ES-I3 (cell line): ENCODE measurements at regions not wholly inside any gene's neighbourhood (a gene's known extent, or its start where the extent isn't known, plus 50 kb on each side); places are given as distances from the start of the nearest gene placed in this dataset.

Experiments
- H3K36me3 ChIP-seq: 2 replicates; pipeline ENCODE4 v1.6.1; 2013; ENCODE audit warnings: mild to moderate bottlenecking, low read length, control low read depth, moderate library complexity; ENCODE audit not compliant: insufficient read depth
- H3K4me1 ChIP-seq: 2 replicates; pipeline ENCODE4 v1.6.1; 2013; ENCODE audit warnings: mild to moderate bottlenecking, control low read depth, low read length; ENCODE audit not compliant: insufficient read depth
- H3K9ac ChIP-seq: 2 replicates; pipeline ENCODE4 v1.6.1; 2013; ENCODE audit warnings: low read depth, mild to moderate bottlenecking, low read length, moderate library complexity
- H3K9me3 ChIP-seq: 2 replicates; pipeline ENCODE4 v1.6.1; 2013; ENCODE audit warnings: mild to moderate bottlenecking, low read length, moderate library complexity; ENCODE audit not compliant: control insufficient read depth, insufficient read depth

DNA sequence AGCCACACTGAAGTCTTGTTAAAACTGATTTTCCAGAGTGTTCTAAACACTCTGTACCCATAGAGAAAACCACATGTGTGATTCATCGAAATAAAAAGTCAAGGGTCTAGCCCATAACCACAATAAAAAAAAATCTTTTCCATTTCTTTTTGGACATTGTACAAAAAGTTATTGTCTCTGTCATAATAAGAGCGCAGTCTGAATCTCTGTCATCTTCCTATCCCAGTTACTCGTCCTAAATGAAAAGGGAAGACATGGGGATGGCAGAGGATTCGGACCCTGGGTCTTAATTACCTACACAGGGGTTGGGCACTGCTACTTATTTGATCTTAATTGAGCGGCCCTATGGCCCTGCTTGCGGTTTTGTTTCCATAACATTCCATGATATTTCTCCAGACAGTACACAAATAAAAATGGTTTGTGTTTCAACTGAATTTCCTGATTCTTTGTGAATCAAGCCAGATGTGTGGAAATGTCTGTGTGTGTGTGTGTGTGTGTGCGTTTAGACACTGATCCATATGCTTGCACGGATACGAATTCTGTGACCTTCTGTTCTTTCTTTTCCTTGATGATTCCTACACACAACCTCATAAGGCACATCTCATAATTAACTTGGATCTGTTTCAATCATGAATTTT, 133.4 kb upstream of the SPATS2L start:
- H3K9me3 ChIP-seq, result peaks cover 10% of the 10 kb centered on the region; the same call in 1 of the 2 replicates
- peaks cover 19% of the 10 kb centered on the region for H3K4me1 ChIP-seq
- H3K36me3 ChIP-seq, result peaks cover 3% of the 10 kb centered on the region; the same call in 1 of the 2 replicates
- H3K9ac ChIP-seq, result no peak overlapping the region

DNA sequence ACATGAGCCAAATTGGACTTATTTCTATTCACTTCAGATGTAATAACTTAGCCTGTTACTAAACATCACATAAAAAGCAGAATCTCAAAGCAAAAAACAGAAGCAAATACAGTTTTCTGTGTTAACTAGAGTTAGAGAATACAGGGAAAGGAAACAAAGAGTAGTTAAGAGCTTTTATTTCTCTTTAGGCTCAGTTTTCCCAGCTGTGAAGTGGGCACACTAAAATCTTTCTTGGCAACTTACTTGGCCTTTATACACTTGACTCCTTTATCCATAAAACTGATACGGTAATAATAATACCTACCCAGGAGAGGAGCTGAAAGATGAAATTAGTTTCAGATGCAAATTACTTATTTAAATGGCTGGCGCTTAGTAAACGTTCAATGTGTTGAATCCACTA, 132.8 kb upstream of the SPATS2L start:
- no peak overlapping the region for H3K9ac ChIP-seq

DNA sequence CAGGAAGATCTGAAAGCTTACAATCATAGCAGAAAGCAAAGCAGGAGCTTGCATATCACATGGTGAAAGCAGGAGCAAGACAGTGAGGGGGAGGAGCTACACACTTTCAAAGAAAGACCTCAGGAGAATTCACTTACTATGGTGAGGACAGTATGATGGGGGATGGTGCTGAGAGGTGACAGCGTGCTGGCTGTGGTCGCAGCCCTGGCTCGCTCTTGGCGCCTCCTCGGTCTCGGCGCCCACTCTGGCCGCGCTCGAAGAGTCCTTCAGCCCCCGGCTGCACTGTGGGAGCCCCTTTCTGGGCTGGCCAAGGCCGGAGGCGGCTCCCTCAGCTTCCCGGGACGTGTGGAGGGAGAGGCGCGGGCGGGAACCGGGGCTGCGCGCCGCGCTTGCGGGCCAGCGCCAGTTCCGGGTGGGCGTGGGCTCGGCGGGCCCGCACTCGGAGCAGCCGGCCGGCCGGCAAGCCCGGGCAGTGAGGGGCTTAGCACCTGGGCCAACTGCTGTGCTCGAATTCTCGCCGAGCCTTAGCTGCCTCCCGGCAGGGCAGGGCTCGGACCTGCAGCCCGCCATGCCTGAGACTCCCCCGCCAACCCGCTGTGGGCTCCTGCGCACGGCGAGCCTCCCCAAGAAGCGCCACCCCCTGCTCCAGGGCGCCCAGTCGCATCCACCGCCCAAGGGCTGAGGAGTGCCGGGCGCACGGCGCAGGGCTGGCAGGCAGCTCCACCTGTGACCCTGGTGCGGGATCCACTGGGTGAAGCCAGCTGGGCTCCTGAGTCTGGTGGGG, 131.9 kb upstream of the SPATS2L start:
- Histone ChIP-seq H3K4me1 (peaks cover 4% of the 10 kb centered on the region; the same call in 1 of the 2 replicates), H3K9ac (no peak overlapping the region), H3K9me3 (peaks cover 10% of the 10 kb centered on the region; the same call in 1 of the 2 replicates), H3K36me3 (peaks cover 3% of the 10 kb centered on the region; the same call in 1 of the 2 replicates)

More for the DNA sequence above, 132.8 kb upstream of the SPATS2L start:
- Histone ChIP-seq H3K36me3 (peaks cover 3% of the 10 kb centered on the region; the same call in 1 of the 2 replicates), H3K4me1 (peaks cover 13% of the 10 kb centered on the region), H3K9me3 (peaks cover 10% of the 10 kb centered on the region; the same call in 1 of the 2 replicates)

- Histone ChIP-seq H3K36me3 (peaks cover 3% of the 10 kb centered on the region; the same call in 1 of the 2 replicates), H3K9ac (no peak overlapping the region), H3K4me1 (peaks cover 4% of the 10 kb centered on the region), H3K9me3 (peaks cover 7% of the 10 kb centered on the region; the same call in 1 of the 2 replicates)
Measured at GRCh38 chr2:200177971-200178911, 128.3 kb upstream of the SPATS2L start.

GRCh38 chr2:200179151-200179550, 127.3 kb upstream of the SPATS2L start:
- Histone ChIP-seq H3K4me1 (peaks cover 3% of the 10 kb centered on the region), H3K9ac (no peak overlapping the region), H3K9me3 (peaks cover 3% of the 10 kb centered on the region; the same call in 1 of the 2 replicates), H3K36me3 (peaks cover under 1% of the 10 kb centered on the region; the same call in 1 of the 2 replicates)

DNA sequence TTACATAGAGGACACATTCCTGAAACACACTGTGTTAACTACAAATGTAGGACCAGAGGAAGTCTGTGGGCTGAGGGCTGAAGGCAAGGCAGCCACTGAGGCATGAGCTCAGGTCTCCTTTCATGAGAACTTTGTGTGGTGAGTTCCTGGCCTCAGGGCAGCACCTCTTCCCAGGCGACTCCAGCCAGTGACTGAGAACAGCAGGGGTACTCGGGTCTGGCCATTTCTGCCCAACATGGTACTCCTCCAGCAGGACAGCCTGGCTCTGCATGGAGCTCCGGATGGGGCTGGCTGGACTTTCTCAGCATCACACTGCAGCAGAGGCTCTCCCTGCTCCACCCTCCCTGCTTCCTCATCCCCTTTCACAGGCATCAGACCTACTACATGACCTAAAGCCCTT, 125.5 kb upstream of the SPATS2L start:
- H3K9me3 ChIP-seq, result no peaks in the 10 kb centered on the region
- H3K9ac ChIP-seq, result no peak overlapping the region
- H3K4me1 ChIP-seq, result peaks cover 10% of the 10 kb centered on the region
- H3K36me3 ChIP-seq, result no peaks in the 10 kb centered on the region; the same call in 1 of the 2 replicates

- Histone ChIP-seq H3K9me3 (no peaks in the 10 kb centered on the region), H3K9ac (no peak overlapping the region), H3K36me3 (no peaks in the 10 kb centered on the region), H3K4me1 (peaks cover 13% of the 10 kb centered on the region)
Measured at GRCh38 chr2:200181755-200182154, 124.7 kb upstream of the SPATS2L start.

- H3K4me1 ChIP-seq, result peaks cover 13% of the 10 kb centered on the region
- H3K36me3 ChIP-seq, result no peaks in the 10 kb centered on the region
- H3K9me3 ChIP-seq, result 0 out of 2 replicates have a peak, but pooled peaks cover 3% of the 10 kb centered on the region
- H3K9ac ChIP-seq, result no peak overlapping the region
Measured at GRCh38 chr2:200184748-200185627, 121.5 kb upstream of the SPATS2L start.

GRCh38 chr2:200185628-200186000, 120.9 kb upstream of the SPATS2L start:
- H3K9ac ChIP-seq, result no peak overlapping the region
- H3K36me3 ChIP-seq, result no peaks in the 10 kb centered on the region
- peaks cover 13% of the 10 kb centered on the region for H3K4me1 ChIP-seq
- 0 out of 2 replicates have a peak, but pooled peaks cover 3% of the 10 kb centered on the region for H3K9me3 ChIP-seq

DNA sequence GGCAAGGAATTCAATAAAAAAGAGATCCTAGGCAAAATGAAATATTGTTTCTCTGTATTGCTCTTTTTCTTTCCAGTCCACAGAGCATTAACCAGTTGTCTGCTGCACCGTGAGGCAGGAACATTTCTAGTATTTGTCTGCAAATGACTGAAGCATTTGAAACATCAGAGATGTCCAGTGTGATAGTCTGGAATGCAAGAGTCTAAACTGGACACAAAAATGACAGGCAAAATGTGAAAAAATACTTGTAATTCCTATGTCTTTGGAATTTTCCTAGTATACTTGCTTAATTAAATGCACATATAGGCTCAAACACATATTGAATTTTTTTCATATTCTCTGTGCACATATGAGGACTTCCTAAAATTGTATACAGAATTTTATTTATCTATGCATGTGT, 120.5 kb upstream of the SPATS2L start:
- H3K4me1 ChIP-seq, result peaks cover 13% of the 10 kb centered on the region
- H3K9ac ChIP-seq, result no peak overlapping the region
- H3K9me3 ChIP-seq, result 0 out of 2 replicates have a peak, but pooled peaks cover 3% of the 10 kb centered on the region
- H3K36me3 ChIP-seq, result no peaks in the 10 kb centered on the region

GRCh38 chr2:200188876-200189275, 117.6 kb upstream of the SPATS2L start:
- Histone ChIP-seq H3K9me3 (0 out of 2 replicates have a peak, but pooled peaks cover 3% of the 10 kb centered on the region), H3K36me3 (no peaks in the 10 kb centered on the region), H3K4me1 (peaks cover 13% of the 10 kb centered on the region; the same call in 1 of the 2 replicates)

DNA sequence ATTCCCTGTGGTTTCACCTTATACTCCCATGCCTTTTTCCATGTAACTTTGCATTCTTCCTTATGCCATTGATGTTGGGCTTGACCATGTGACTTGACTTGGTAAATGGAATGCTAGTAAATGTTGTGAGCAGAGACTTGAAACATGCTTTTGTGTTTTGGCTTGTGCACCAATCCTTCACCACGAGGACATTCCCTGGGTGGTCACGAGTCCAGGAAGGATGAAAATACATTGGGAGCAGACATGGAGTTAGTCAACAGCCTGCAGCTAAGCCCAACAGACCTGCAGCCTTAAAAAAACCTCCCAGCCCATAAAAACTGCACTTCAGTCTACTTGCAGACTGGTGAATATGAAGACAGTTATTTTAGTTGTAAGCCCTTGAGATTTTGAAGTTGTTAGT, 116.5 kb upstream of the SPATS2L start:
- Histone ChIP-seq H3K9ac (no peak overlapping the region), H3K4me1 (peaks cover 12% of the 10 kb centered on the region; the same call in 1 of the 2 replicates), H3K36me3 (no peaks in the 10 kb centered on the region), H3K9me3 (0 out of 2 replicates have a peak, but pooled peaks cover 3% of the 10 kb centered on the region)

More at GRCh38 chr2:200188876-200189275, 117.6 kb upstream of the SPATS2L start:
- no peak overlapping the region for H3K9ac ChIP-seq

GRCh38 chr2:200193331-200193730, 113.2 kb upstream of the SPATS2L start:
- no peak overlapping the region for H3K9ac ChIP-seq
- H3K4me1 ChIP-seq, result no peaks in the 10 kb centered on the region
- no peaks in the 10 kb centered on the region for H3K36me3 ChIP-seq
- H3K9me3 ChIP-seq, result no peaks in the 10 kb centered on the region
